HepG2 (cell line): ENCODE measurements at regions not wholly inside any gene's neighbourhood (a gene's known extent, or its start where the extent isn't known, plus 50 kb on each side); places are given as distances from the start of the nearest gene placed in this dataset.
A peak's percentile ranks its signal among the peaks of the same experiment; 100 is the strongest.

Experiments
- ATAC-seq: fragments of 200-7000 bp; cut with Tn5 transposase; 3 replicates; pipeline ENCODE4 v1.9.1; 2020; ENCODE audit warnings: mild to moderate bottlenecking, moderate library complexity
- BruUV-seq: library from RNA; stranded (reverse); fragments of 400-500 nt; replicated peaks from 2 replicates; lab custom pipeline; 2021; lab: Mats Ljungman, UMichigan
- CTCF ChIA-PET: fragments of 300-600 bp; formaldehyde crosslinking; extraction: SDS; loops from one replicate; lab custom pipeline; 2021; ENCODE audit warnings: low total read pairs, inconsistent platforms, low intra/inter-chr PET ratio; lab: Yijun Ruan, JAX
- POLR2A ChIA-PET: fragments of 350-600 bp; sonication (Branson Sonifier 250); formaldehyde crosslinking; loops from one replicate; lab custom pipeline; 2020; ENCODE audit warnings: antibody characterized with exemption, inconsistent platforms; lab: Yijun Ruan, JAX
- DNase-seq: peaks from one replicate; pipeline ENCODE4 v3.0.0-alpha.2; 2015; ENCODE audit warnings: low spot score
- FAIRE-seq: peaks from 3 replicates; lab custom pipeline; 2011; peaks lifted over from hg19 to GRCh38; lab: Jason Lieb, UNC
- H2AFZ ChIP-seq: one replicate; pipeline ENCODE4 v1.6.1; 2011; ENCODE audit warnings: low read length, inconsistent platforms
- H3K27ac ChIP-seq: fragments of 300-600 bp; 3 replicates; pipeline ENCODE4 v1.8.0; 2011; ENCODE audit warnings: mixed run types, mild to moderate bottlenecking, mixed read lengths, low read length, inconsistent platforms; ENCODE audit not compliant: insufficient read depth; ENCODE audit errors: extremely low read length
- H3K27me3 ChIP-seq, 2 experiments: fragments of 200-600 bp in 1 of 2; 2 replicates in 1 of 2; 3 replicates in 1 of 2; pipeline versions ENCODE4 v1.6.0 to v1.8.0; 2011; ENCODE audit warnings: low read length in 2 of 2, mild to moderate bottlenecking in 2 of 2, moderate library complexity in 2 of 2, inconsistent platforms in 1 of 2; ENCODE audit not compliant: insufficient read depth in 2 of 2, control insufficient read depth in 1 of 2
- H3K36me3 ChIP-seq, 2 experiments: fragments of 200-600 bp in 1 of 2; replicated peaks in 1 of 2; 2 replicates in 1 of 2; 3 replicates in 1 of 2; pipeline versions ENCODE4 v1.5.1 to v1.8.0; 2011; ENCODE audit warnings: low read length in 2 of 2, inconsistent platforms in 1 of 2; ENCODE audit not compliant: insufficient read depth in 2 of 2, control insufficient read depth in 1 of 2
- H3K4me1 ChIP-seq: 2 replicates; pipeline ENCODE4 v1.5.1; 2012; ENCODE audit warnings: low read length, inconsistent platforms; ENCODE audit not compliant: insufficient read depth
- H3K4me2 ChIP-seq: 2 replicates; pipeline ENCODE4 v1.6.0; 2011; ENCODE audit warnings: low read depth, low read length, inconsistent platforms
- H3K4me3 ChIP-seq, 3 experiments: fragments of 200-600 bp in 1 of 3; sonication (generic), shearing (Covaris generic) in 1 of 3; replicated peaks in 1 of 3; 2 replicates each; pipeline ENCODE4 v1.5.1; 2011 to 2016; ENCODE audit warnings: low read length in 3 of 3, inconsistent platforms in 2 of 3, low read depth in 2 of 3, mild to moderate bottlenecking in 2 of 3, control low read depth in 1 of 3, mixed read lengths in 1 of 3; ENCODE audit not compliant: insufficient read depth in 1 of 3
- H3K79me2 ChIP-seq: one replicate; pipeline ENCODE4 v1.6.1; 2011; ENCODE audit warnings: low read length, inconsistent platforms; ENCODE audit not compliant: insufficient read depth
- H3K9ac ChIP-seq: 2 replicates; pipeline ENCODE4 v1.6.0; 2011; ENCODE audit warnings: mild to moderate bottlenecking, low read depth, low read length, inconsistent platforms; ENCODE audit not compliant: insufficient read depth
- H3K9me3 ChIP-seq: 2 replicates; pipeline ENCODE4 v1.5.1; 2012; ENCODE audit warnings: mild to moderate bottlenecking, low read length
- H4K20me1 ChIP-seq: 2 replicates; pipeline ENCODE4 v1.6.0; 2011; ENCODE audit warnings: inconsistent platforms, mild to moderate bottlenecking, low read length, moderate library complexity; ENCODE audit not compliant: insufficient read depth
- ATF1 ChIP-seq: IDR thresholded peaks from 2 replicates; pipeline ENCODE4 v1.6.1; 2016; ENCODE audit warnings: mild to moderate bottlenecking, control low read depth
- NONO ChIP-seq, 2 experiments: fragments of 450-650 bp in 1 of 2; sonication (generic) in 1 of 2; formaldehyde crosslinking in 1 of 2; IDR thresholded peaks in 1 of 2; conservative IDR thresholded peaks in 1 of 2; 2 replicates each; pipeline versions ENCODE4 v1.6.1 to v1.8.0; 2017 to 2022; ENCODE audit warnings: mild to moderate bottlenecking in 1 of 2, missing genetic modification reagents in 1 of 2, moderate library complexity in 1 of 2
- PAWR ChIP-seq: sonication (generic); formaldehyde crosslinking; IDR thresholded peaks from 2 replicates; pipeline ENCODE4 v1.4.0; 2020; ENCODE audit warnings: missing genetic modification reagents, mild to moderate bottlenecking, borderline replicate concordance
- REPIN1 ChIP-seq: sonication (generic); formaldehyde crosslinking; IDR thresholded peaks from 2 replicates; pipeline ENCODE4 v1.8.0; 2022; ENCODE audit warnings: missing genetic modification reagents, low read depth, mild to moderate bottlenecking, borderline replicate concordance
- SIX4 ChIP-seq: sonication (generic); formaldehyde crosslinking; IDR thresholded peaks from 2 replicates; pipeline ENCODE4 v1.4.0; 2020; ENCODE audit warnings: missing genetic modification reagents
- ZNF282 ChIP-seq: fragments of 450-650 bp; IDR thresholded peaks from 2 replicates; pipeline ENCODE4 v1.6.1; 2018; ENCODE audit not compliant: partially characterized antibody
- ZNF562 ChIP-seq: sonication (generic); formaldehyde crosslinking; IDR thresholded peaks from 2 replicates; pipeline ENCODE4 v1.8.0; 2022; ENCODE audit warnings: missing genetic modification reagents, borderline replicate concordance
- ZNF83 ChIP-seq: sonication (generic); formaldehyde crosslinking; IDR thresholded peaks from 2 replicates; pipeline ENCODE4 v1.4.0; 2020; ENCODE audit warnings: missing genetic modification reagents, mild to moderate bottlenecking, borderline replicate concordance
- WGBS: methylation state at CpG from one replicate; pipeline ENCODE4 v1.1.6; 2017; ENCODE audit warnings: low lambda C conversion rate; 5-methylcytosine and 5-hydroxymethylcytosine counted together
- in situ Hi-C: cut with HindIII; loops from 2 replicates; pipeline ENCODE4 v1.10.0; 2017; ENCODE audit warnings: low pct_unique_long_range_greater_than_20kb; ENCODE audit not compliant: extremely low pct_ligation_motif_present
- intact Hi-C: fragments of 100-400 bp; cut with micrococcal nuclease; formaldehyde crosslinking; loops from one replicate; pipeline ENCODE4 v1.10.0; 2022; ENCODE audit not compliant: unreplicated experiment
- TF ChIP-seq, protein P1 (sequence below): sonication (generic); formaldehyde crosslinking; IDR thresholded peaks from 2 replicates; pipeline ENCODE4 v1.5.1; 2020; ENCODE audit warnings: missing genetic modification reagents, mild to moderate bottlenecking, borderline replicate concordance

DNA sequence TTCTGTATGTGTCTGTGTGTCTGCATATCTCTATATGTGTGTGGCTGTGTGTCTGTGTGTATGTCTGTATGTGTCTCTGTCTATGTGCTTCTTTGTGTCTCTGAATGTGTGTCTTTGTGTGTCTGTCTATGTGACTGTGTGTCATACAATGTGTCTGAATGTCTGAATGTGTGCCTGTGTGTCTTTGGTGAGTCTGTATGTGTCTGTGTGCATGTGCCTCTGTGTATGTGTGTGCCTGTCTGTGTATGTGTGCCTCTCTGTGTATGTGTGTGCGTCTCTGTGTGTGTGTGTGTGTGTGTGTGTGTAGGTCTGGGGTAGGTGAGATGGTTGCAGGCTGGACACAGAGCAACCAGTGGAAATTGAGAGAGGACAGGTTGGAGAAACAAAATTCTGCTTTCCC lies 435.3 kb downstream of the ARHGEF28 start:
- CTCF ChIA-PET = no interaction called here
- Histone ChIP-seq H3K4me1 (0 out of 2 replicates have a peak, but pooled peaks cover 6% of the 10 kb centered on the region), H3K4me2 (no peak overlapping the region), H2AFZ (no peak overlapping the region), H4K20me1 (no peaks in the 10 kb centered on the region), H3K36me3 (no peaks in the 10 kb centered on the region), H3K9me3 (no peaks in the 10 kb centered on the region), H3K79me2 (no peaks in the 10 kb centered on the region), H3K4me3 (no peak overlapping the region), H3K27me3 (no peaks in the 10 kb centered on the region), H3K9ac (no peak overlapping the region), H3K27ac (no peak overlapping the region)
- FAIRE-seq (no peak), DNase-seq (no peak), ATAC-seq (no peak)
- 40% methylated on average over 1 of the region's 1 CpG for WGBS
- in situ Hi-C loops (no loop called here), intact Hi-C loops (no loop called here)
- POLR2A ChIA-PET = no interaction called here
- BruUV-seq = no TSS peak
- TF ChIP-seq ATF1 (CRISPR knock-in tag) (no peak), PAWR (CRISPR knock-in tag) (no peak), SIX4 (CRISPR knock-in tag) (no peak), REPIN1 (CRISPR knock-in tag) (no peak), ZNF83 (CRISPR knock-in tag) (no peak), ZNF282 (peak; percentile 42), NONO (IDR thresholded peaks at IDR 0.05) (no peak), NONO (CRISPR knock-in tag; conservative IDR thresholded peaks at IDR 0.05) (no peak), ZNF562 (no peak)
- TF ChIP-seq, protein P1, sequence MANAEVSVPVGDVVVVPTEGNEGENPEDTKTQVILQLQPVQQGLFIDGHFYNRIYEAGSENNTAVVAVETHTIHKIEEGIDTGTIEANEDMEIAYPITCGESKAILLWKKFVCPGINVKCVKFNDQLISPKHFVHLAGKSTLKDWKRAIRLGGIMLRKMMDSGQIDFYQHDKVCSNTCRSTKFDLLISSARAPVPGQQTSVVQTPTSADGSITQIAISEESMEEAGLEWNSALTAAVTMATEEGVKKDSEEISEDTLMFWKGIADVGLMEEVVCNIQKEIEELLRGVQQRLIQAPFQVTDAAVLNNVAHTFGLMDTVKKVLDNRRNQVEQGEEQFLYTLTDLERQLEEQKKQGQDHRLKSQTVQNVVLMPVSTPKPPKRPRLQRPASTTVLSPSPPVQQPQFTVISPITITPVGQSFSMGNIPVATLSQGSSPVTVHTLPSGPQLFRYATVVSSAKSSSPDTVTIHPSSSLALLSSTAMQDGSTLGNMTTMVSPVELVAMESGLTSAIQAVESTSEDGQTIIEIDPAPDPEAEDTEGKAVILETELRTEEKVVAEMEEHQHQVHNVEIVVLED (CRISPR knock-in tag) = no peak
